Spleen (tissue), 11 donors: ENCODE measurements at regions not wholly inside any gene's neighbourhood (a gene's known extent, or its start where the extent isn't known, plus 50 kb on each side); places are given as distances from the start of the nearest gene placed in this dataset.

ENCODE experiments used
- DNase-seq: peaks from one replicate; pipeline ENCODE4 v3.0.0-alpha.2; 2020
- H3K27ac ChIP-seq, 8 donors: fragments of 200-600 bp; sonication (generic) in 7 of 8; 1 replicate in 4 of 8; 2 replicates in 4 of 8; pipeline versions ENCODE4 v1.5.0 to v1.8.0; 2016 to 2021; ENCODE audit warnings: inconsistent platforms in 4 of 8, mild to moderate bottlenecking in 4 of 8, moderate library complexity in 1 of 8
- H3K27me3 ChIP-seq, 7 donors: fragments of 200-600 bp; sonication (generic) in 6 of 7; replicated peaks in 1 of 7; 1 replicate in 4 of 7; 2 replicates in 3 of 7; pipeline versions ENCODE4 v1.5.0 to v1.8.0; 2016 to 2021; ENCODE audit warnings: inconsistent platforms in 3 of 7, mild to moderate bottlenecking in 1 of 7
- H3K36me3 ChIP-seq, 6 donors: fragments of 200-600 bp; sonication (generic) in 5 of 6; 1 replicate in 4 of 6; 2 replicates in 2 of 6; pipeline versions ENCODE4 v1.5.0 to v1.8.0; 2016 to 2021; ENCODE audit warnings: inconsistent platforms in 2 of 6
- H3K4me1 ChIP-seq, 6 donors: fragments of 200-600 bp; sonication (generic) in 5 of 6; 1 replicate in 3 of 6; 2 replicates in 3 of 6; pipeline versions ENCODE4 v1.5.0 to v1.8.0; 2016 to 2021; ENCODE audit warnings: inconsistent platforms in 3 of 6
- H3K4me3 ChIP-seq, 8 donors: fragments of 200-600 bp; sonication (generic) in 7 of 8; 1 replicate in 4 of 8; 2 replicates in 4 of 8; pipeline versions ENCODE4 v1.5.0 to v1.8.0; 2016 to 2021; ENCODE audit warnings: inconsistent platforms in 4 of 8, mild to moderate bottlenecking in 4 of 8, moderate library complexity in 2 of 8
- H3K9me3 ChIP-seq, 8 donors: fragments of 200-600 bp; sonication (generic) in 7 of 8; 1 replicate in 4 of 8; 2 replicates in 4 of 8; pipeline versions ENCODE4 v1.5.0 to v1.8.0; 2016 to 2021; ENCODE audit warnings: inconsistent platforms in 4 of 8
- POLR2A ChIP-seq, 3 donors: fragments of 450-650 bp; IDR thresholded peaks; one replicate each; pipeline ENCODE4 v1.5.1; 2017; ENCODE audit warnings: antibody characterized with exemption in 3 of 3, mild to moderate bottlenecking in 1 of 3
- POLR2AphosphoS5 ChIP-seq, 3 donors: sonication (generic); formaldehyde crosslinking; IDR thresholded peaks; one replicate each; pipeline ENCODE4 v1.5.1; 2017; ENCODE audit warnings: antibody characterized with exemption in 3 of 3
- WGBS, 5 donors: extraction: QIAGEN DNeasy Blood & Tissue Kit in 3 of 5; methylation state at CpG; one replicate each; pipeline versions ENCODE4 v1.1.5 to v1.1.7; 2013 to 2018; 5-methylcytosine and 5-hydroxymethylcytosine counted together
- intact Hi-C: fragments of 100-400 bp; cut with DNase I; formaldehyde crosslinking; loops from one replicate; pipeline ENCODE4 v1.15.0; 2023; ENCODE audit warnings: low total_unique reads
- TF ChIP-seq, protein P1 (sequence below), 11 experiments: fragments of 200-600 bp in 7 of 11; fragments of 450-650 bp in 4 of 11; sonication (generic) in 4 of 11; IDR thresholded peaks in 8 of 11; conservative IDR thresholded peaks in 3 of 11; 1 replicate in 7 of 11; 2 replicates in 4 of 11; pipeline versions ENCODE4 v1.4.0 to v1.8.0; 2016 to 2021; ENCODE audit warnings: antibody characterized with exemption in 11 of 11, inconsistent platforms in 4 of 11, mild to moderate bottlenecking in 1 of 11
- donor health status: healthy with polysubstance abuse.
- donor health status: DM: no; HTN: no; CAD: no; lungs with moderate emphysema.
- donor health status: DM: no; HTN: no; CAD: no.
- donor health status: Bipolar disorder and iron deficiency.
- donor health status: healthy.
- donor health status: DM: no; HTN: no; CAD: no.
- donor health status: DM: yes; HTN: yes; CAD: no.

DNA sequence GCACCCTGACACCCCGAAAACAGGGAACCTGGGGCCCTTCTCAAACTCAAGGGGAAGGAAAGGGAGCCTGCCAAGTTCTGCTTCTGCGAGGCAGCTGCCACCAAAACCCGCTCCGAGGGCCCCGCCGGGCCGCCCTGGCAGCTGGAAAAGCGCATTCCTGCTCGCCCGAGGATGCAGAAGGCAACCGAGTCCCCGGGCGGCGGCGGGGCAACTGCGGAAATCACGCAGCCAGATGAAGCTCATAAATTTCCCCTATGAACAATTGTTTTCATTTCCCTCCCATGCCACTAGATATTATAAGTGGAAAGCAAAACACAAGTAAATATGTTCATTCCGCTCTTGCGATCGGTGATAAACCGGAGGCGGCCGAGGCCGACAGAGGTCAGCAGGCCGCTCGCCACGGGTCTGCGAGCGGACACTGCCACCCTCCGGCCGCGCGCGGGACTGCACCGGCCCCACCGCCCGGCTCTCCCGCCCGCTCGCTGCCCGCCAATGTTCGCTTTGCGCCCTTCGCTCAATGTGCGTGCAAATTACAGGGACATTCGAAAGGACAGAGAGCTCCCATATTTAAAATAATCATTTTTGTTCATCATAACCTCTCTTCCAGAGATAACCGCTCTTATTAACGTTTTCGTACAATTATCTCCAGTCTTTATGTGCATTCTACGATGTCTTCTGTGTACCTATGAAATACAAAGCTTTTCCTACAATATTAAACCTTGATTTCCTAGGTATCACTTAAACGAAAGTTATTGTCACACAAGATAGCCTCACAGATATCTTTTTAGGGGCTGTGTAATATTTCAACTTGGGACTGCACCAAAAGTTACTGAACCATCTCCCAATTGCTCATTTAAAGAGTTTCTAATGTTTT is 120.8 kb upstream of the ZNF507 start:
- Histone ChIP-seq H3K9me3 (no peaks in the 10 kb centered on the region), H3K27ac (no peak overlapping the region), H3K36me3 (no peaks in the 10 kb centered on the region), H3K4me1 (peaks cover 4 to 19% (median 15%) of the 10 kb centered on the region in 6 donors), H3K27me3 (peaks cover 0 to 76% (median 21%) of the 10 kb centered on the region in 7 donors), H3K4me3 (peak overlapping the region in 7 of 8 donors; percentile 10 to 60 (median 25))
- peak; percentile 90 for DNase-seq
- WGBS, 5 donors: 4 to 9% (median 5%) methylated on average over 46 to 51 of the region's 51 CpGs
- intact Hi-C loops: loop anchor here (5.0 kb wide), 1 partner anchor 1557 kb away; no protein-coding TSS in a partner anchor
- TF ChIP-seq, protein P1, sequence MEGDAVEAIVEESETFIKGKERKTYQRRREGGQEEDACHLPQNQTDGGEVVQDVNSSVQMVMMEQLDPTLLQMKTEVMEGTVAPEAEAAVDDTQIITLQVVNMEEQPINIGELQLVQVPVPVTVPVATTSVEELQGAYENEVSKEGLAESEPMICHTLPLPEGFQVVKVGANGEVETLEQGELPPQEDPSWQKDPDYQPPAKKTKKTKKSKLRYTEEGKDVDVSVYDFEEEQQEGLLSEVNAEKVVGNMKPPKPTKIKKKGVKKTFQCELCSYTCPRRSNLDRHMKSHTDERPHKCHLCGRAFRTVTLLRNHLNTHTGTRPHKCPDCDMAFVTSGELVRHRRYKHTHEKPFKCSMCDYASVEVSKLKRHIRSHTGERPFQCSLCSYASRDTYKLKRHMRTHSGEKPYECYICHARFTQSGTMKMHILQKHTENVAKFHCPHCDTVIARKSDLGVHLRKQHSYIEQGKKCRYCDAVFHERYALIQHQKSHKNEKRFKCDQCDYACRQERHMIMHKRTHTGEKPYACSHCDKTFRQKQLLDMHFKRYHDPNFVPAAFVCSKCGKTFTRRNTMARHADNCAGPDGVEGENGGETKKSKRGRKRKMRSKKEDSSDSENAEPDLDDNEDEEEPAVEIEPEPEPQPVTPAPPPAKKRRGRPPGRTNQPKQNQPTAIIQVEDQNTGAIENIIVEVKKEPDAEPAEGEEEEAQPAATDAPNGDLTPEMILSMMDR (IDR thresholded peaks at IDR 0.05 in 8 of 11, conservative IDR thresholded peaks at IDR 0.05 in 3 of 11): peak; percentile 88 to 100 (median 99)
- TF ChIP-seq POLR2AphosphoS5 (IDR thresholded peaks at IDR 0.05): peak in 2 of 3 donors; percentile 48 to 59
- TF ChIP-seq POLR2A (IDR thresholded peaks at IDR 0.05): no peak

DNA sequence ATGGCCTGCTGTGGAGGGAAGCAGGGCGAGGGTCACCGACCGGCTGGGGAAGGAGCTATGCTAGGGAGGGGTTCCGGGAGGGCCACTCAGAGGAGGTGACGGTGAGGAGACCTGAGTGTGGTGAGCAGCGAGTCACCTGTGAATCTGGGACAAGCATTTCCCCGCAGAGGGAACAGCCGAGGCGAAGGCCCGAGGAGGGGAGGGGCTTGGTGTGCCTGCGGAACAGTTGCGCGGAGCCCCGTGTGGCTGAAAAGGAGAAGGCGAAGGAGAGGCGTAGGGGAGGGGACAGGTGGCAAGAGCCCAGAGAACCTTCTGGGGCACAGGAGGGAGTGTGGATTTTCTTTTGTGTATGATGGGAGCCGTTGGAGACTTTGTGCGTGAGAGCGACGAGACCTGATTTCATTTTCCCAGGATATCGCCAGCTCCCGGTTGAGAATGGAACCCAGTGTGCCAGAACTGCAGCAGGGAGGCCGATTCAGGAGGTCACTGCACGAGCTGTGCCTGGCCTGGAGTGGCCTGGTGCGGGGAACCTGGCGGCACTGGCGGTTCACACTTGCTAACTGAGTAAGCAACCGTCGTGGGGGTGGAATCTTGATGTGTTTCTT is 117.7 kb upstream of the ZNF507 start:
- peaks cover 4 to 19% (median 15%) of the 10 kb centered on the region in 6 donors for H3K4me1 ChIP-seq
- TF ChIP-seq POLR2A (IDR thresholded peaks at IDR 0.05) (no peak), POLR2AphosphoS5 (IDR thresholded peaks at IDR 0.05) (no peak)
- TF ChIP-seq, protein P1 (IDR thresholded peaks at IDR 0.05 in 8 of 11, conservative IDR thresholded peaks at IDR 0.05 in 3 of 11): no peak
- no peak overlapping the region for H3K4me3 ChIP-seq
- H3K9me3 ChIP-seq: no peaks in the 10 kb centered on the region
- peaks cover 0 to 91% (median 21%) of the 10 kb centered on the region in 7 donors for H3K27me3 ChIP-seq
- H3K27ac ChIP-seq: no peak overlapping the region
- no peak for DNase-seq
- intact Hi-C loops: loop anchor here (5.0 kb wide), 1 partner anchor 1560 kb away; no protein-coding TSS in a partner anchor
- WGBS, 5 donors: 87 to 92% (median 90%) methylated on average over 29 of the region's 29 CpGs
- H3K36me3 ChIP-seq: no peaks in the 10 kb centered on the region

DNA sequence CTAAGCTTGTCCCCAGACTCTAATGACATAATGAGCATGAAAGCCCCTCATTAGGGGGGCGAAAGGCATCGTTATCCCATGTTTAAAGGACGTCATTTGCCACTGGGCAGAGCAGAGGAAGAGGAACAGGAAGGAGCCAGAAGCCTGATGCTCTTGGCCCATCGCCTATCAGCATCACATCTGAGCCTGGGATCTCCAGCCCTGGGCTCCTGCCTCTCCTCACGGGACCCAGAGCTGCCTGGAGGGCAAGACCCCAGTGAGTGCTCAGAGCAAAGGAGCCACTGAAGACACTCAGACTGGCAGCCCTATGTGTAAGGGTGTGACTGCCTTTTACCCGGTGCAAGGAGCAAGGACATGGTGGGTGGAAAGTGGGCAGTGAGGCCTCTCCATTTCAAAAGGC is 115.0 kb upstream of the ZNF507 start:
- TF ChIP-seq POLR2A (IDR thresholded peaks at IDR 0.05) (no peak), POLR2AphosphoS5 (IDR thresholded peaks at IDR 0.05) (no peak)
- TF ChIP-seq, protein P1 (IDR thresholded peaks at IDR 0.05 in 8 of 11, conservative IDR thresholded peaks at IDR 0.05 in 3 of 11): no peak
- no peak for DNase-seq
- Histone ChIP-seq H3K4me3 (no peak overlapping the region), H3K36me3 (no peaks in the 10 kb centered on the region), H3K27me3 (peaks cover 0 to 77% (median 0%) of the 10 kb centered on the region in 7 donors), H3K27ac (no peak overlapping the region), H3K4me1 (no peaks in the 10 kb centered on the region), H3K9me3 (no peaks in the 10 kb centered on the region)
- intact Hi-C loops: no loop called here
- 34 to 52% (median 43%) methylated on average over 6 of the region's 6 CpGs for WGBS, 5 donors

DNA sequence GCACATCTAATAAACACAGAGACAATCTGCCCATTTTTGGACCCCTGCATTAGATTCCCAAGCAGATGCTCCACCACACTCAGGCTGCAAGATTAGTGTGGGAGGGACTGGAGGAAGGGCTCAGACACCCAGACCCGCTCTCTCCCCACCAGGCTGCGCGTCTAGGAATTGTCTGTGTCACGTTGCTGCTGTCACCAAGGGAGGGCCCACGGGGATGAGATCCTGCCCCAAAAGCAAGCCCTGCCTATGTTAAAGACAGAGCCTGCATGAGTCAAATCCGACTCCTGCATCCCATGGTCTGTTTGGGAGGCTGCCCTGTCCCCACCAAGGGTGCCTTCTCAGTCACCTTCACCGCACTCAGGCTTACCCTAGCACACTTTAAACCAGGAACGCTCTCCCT is 114.4 kb upstream of the ZNF507 start:
- Histone ChIP-seq H3K27ac (no peak overlapping the region), H3K4me1 (no peaks in the 10 kb centered on the region), H3K27me3 (peaks cover 0 to 77% (median 0%) of the 10 kb centered on the region in 7 donors), H3K36me3 (no peaks in the 10 kb centered on the region), H3K9me3 (no peaks in the 10 kb centered on the region), H3K4me3 (no peak overlapping the region)
- TF ChIP-seq POLR2AphosphoS5 (IDR thresholded peaks at IDR 0.05) (no peak), POLR2A (IDR thresholded peaks at IDR 0.05) (no peak)
- TF ChIP-seq, protein P1 (IDR thresholded peaks at IDR 0.05 in 8 of 11, conservative IDR thresholded peaks at IDR 0.05 in 3 of 11): no peak
- 53 to 86% (median 80%) methylated on average over 8 of the region's 8 CpGs for WGBS, 5 donors
- intact Hi-C loops: no loop called here
- DNase-seq: no peak
